AG09309 (cell line): ENCODE measurements at regions not wholly inside any gene's neighbourhood (a gene's known extent, or its start where the extent isn't known, plus 50 kb on each side); places are given as distances from the start of the nearest gene placed in this dataset.

ENCODE experiments used
- DNase-seq: peaks from one replicate; pipeline ENCODE4 v3.0.0-alpha.2; 2010; ENCODE audit warnings: low read depth
- H3K4me3 ChIP-seq: 2 replicates; pipeline ENCODE4 v1.5.1; 2011; ENCODE audit warnings: mild to moderate bottlenecking, low read depth, low read length, moderate library complexity; ENCODE audit not compliant: control insufficient read depth
- CTCF ChIP-seq: IDR thresholded peaks from 2 replicates; pipeline ENCODE4 v1.5.1; 2011; ENCODE audit warnings: mild to moderate bottlenecking, low read depth, low read length, inconsistent platforms; ENCODE audit not compliant: insufficient read depth, control insufficient read depth; ENCODE audit errors: missing control alignments

- TF ChIP-seq CTCF = no peak
- H3K4me3 ChIP-seq = no peak overlapping the region
- DNase-seq = no peak
These were observed 340.0 kb upstream of the NFIA start for GRCh38 chr1:60742339-60742738.

GRCh38 chr1:60740154-60740553, 342.2 kb upstream of the NFIA start:
- no peak for DNase-seq
- no peak for TF ChIP-seq CTCF
- no peak overlapping the region for H3K4me3 ChIP-seq

GRCh38 chr1:60739729-60740128, 342.6 kb upstream of the NFIA start:
- no peak for TF ChIP-seq CTCF
- DNase-seq = no peak
- no peak overlapping the region for H3K4me3 ChIP-seq

GRCh38 chr1:60732977-60733401, 349.4 kb upstream of the NFIA start:
- TF ChIP-seq CTCF = no peak
- no peak for DNase-seq
- H3K4me3 ChIP-seq = no peak overlapping the region

GRCh38 chr1:60731321-60731720, 351.0 kb upstream of the NFIA start:
- no peak for TF ChIP-seq CTCF
- no peak overlapping the region for H3K4me3 ChIP-seq
- no peak for DNase-seq

- TF ChIP-seq CTCF = no peak
- no peak for DNase-seq
- H3K4me3 ChIP-seq = no peak overlapping the region
These were observed 354.8 kb upstream of the NFIA start for GRCh38 chr1:60727552-60727951.

GRCh38 chr1:60716472-60716871, 365.9 kb upstream of the NFIA start:
- no peak overlapping the region for H3K4me3 ChIP-seq
- no peak for TF ChIP-seq CTCF
- no peak for DNase-seq
